GM19238 (cell line): ENCODE measurements at regions not wholly inside any gene's neighbourhood (a gene's known extent, or its start where the extent isn't known, plus 50 kb on each side); places are given as distances from the start of the nearest gene placed in this dataset.
"Not testable (repeated sequence)": the region's sequence is repeated elsewhere in the genome, so short reads cannot be mapped to it uniquely, and the experiment has no call there.

Experiments
- DNase-seq: peaks from one replicate; pipeline ENCODE4 v3.0.0; 2011; ENCODE audit warnings: low spot score; ENCODE audit not compliant: insufficient read length

DNA sequence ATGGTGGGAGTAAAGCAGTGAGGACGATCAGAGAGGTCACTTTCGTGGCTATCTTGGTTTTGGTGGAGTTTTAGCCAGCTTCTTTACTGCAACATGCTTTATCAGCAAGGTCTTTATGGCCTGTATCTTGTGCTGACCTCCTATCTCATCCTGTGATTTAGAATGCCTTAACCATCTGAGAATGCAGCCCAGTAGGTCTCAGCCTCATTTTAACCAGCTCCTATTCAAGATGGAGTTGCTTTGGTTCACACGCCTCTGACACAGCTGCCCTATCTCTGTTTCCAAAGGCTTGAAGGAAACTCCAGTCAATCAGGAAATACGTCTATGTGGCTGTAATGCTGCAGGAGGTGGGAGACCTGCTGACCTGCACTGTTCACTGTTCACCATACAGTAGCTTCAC lies 146.1 kb upstream of the POGK start:
- no peak for DNase-seq

DNA sequence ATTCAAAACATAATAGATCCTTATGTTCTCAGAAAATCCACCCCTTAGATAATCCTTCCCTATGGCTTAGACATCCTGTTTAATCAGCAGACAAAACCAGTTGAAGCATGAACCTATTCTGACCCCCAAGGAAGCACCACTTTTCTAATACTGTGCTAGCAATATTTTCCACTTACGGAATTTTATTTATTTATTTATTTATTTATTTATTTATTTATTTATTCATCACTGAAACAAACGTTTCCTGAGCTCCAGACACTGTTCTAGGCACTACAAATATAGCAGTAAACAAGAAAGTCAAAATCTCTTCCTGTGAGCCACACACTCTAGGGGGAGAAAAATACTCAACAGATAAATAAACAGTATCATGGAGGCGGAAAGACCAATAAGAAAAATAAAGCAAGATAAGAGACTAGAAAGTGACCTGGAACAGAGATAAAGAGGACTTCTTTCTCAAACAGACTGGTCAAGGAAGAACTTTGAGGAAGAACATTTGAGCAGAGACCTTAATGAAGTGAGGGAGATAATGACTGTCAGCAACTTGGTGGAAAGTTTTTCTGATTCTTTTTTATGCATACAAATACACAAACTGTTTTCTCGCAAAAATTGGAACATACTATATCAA lies 145.5 kb upstream of the POGK start:
- DNase-seq, result no peak

DNA sequence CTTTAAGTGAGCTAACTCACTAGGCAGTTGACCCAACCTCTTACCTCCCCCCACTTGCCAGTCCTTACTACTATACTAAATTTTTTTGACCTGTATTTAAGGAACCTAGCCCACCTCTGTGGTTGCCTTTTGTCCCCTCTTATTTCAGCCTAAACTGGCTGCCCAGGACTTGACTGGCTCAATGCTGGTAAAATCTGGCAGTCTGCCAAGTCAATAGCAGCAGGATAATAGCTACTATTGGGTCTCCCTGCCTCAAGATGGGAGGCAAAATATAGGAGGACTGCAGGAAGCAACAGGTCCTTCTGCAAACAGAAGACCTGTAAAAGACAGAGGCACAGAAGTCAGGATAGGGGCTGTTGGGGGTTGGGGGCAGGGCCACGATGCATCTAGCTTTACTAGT lies 144.2 kb upstream of the POGK start:
- DNase-seq, result no peak

DNA sequence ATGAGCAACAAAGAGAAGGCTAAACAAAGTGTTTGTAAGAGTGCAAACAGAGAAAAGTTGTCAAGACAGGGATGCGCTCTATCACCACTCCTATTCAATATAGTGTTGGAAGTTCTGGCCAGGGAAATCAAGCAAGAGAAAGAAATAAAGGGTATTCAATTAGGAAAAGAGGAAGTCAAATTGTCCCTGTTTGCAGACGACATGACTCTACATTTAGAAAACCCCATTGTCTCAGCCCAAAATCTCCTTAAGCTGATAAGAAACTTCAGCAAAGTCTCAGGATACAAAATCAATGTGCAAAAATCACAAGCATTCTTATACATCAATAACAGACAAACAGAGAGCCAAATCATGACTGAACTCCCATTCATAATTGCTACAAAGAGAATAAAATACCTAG lies 143.4 kb upstream of the POGK start:
- not testable (repeated sequence) for DNase-seq

DNA sequence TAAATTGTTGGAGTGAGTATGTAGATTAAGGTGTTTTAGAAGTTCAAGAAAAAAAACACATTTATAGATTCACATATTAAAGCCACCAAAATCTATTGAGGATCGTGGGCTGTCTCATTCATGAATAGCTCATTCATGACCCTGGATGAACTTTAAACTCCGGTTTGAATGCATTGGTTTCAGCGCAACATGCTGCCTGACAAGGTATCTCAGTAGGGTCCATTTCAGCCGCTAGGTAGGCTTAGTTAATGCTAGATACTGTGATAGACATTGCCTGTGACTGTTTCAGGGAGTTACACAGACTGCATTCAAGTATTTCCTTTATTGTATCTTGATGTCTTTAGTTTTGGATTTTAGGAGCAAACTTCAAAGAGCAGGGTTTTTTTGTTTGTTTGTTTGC lies 140.5 kb upstream of the POGK start:
- no peak for DNase-seq

DNA sequence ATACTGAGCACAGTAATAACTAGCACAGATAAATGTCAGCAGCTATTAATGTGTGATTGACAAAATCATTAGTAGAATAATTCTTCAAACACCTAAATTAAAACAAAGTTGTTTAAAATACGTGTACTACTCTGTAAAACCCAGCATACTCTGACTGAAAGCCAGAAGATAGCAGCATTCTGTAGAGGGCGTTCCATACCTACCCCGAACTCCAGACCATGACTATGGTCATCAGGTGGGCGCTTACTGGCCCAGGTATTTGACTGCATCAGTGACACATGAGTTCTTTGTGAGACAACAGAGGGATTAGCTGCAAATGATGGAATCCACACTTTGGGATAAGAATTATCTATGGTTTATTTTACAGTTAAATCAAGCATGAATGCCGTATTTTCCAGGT lies 139.7 kb upstream of the POGK start:
- no peak for DNase-seq

DNA sequence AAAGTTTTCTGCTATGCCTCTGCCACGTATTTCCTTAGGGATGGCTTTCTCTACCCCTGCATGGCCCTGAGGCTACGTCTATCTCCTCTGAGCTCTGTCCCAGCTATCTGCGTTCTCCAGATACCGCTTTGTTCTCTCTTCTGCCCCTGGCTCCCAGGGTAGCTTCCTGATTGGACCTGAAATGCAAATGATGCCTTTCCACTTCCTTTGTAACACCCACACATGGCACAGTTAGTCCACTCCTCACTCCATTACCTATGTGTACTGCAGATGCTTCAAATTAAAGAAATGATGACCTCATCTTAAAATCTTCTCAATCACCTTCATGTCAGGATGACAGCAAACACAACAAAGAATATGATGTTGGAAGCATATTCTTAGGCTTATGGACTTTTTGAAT lies 138.6 kb upstream of the POGK start:
- DNase-seq, result no peak

DNA sequence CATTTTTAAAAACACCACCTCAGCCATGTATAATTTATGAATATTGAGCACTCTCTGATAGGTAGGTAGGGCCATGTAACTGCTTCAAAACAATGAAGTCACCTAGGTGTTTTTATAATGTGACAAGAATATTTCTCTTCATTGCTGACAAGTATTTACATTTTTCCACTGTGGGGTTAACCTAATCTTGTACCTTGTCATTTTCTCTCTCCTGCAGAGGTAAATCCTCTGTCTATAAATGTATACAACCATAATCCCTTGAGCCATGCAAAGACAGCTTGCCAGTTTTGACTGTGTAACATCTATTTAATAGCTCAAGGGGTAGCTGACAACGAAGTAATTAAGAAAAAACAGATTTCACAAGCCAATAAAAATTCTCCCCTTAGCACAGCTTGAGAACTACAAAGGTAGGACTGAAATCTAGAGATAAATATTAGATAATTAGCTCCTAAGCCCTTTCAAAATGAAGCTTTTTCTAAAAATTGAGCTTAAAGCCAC lies 137.6 kb upstream of the POGK start:
- no peak for DNase-seq

DNA sequence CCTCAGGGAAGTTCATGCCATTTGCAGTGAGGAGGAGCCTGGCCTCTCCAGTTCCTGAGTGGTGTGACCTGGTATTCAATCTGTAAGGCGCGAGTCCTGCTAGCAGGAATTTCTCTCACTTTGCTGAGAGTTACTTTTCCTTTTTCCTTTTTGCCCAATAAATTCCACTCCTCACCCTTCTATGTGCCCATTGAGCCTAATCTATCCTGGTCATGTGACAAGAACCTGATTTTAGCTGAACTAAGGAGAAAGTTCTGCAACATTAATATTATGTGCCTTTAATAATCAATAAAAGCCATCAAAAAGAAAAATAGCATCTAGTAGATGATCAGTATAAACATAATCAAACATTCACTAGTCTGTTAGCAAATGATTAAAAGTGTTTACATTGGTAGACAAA lies 136.1 kb upstream of the POGK start:
- no peak for DNase-seq

DNA sequence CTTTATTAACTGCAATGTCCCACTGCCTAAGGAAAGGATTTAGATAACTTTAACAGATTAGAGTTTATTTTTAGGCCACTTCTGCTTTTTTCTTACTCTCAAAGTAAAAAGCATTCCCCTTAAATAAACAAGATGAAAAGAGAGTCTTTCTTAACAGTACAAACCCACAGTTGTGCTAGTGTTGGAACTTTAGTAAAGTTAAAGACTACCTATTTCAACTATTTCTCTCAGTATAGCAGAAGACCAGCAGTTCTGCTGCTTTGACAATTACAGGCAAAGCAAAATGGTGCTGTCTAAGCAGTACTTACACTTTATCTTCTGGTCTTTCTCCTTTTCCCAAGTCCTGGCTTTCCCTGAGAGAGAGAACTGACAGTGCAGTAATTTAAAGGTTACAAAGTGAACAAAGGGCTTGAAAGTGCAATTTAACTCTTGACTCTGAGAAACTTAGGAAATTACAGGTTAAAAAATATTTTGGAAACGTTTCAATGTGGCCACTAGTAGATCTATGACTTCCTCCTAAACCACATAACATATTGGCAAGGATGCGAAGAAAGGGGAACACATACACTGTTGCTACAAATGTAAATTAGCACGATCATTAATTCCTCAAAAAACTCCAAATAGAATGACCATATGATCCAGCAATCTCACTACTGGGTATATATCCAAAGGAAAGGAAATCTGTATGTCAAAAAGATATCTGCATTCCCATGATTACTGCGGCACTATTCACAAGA lies 135.4 kb upstream of the POGK start:
- no peak for DNase-seq

DNA sequence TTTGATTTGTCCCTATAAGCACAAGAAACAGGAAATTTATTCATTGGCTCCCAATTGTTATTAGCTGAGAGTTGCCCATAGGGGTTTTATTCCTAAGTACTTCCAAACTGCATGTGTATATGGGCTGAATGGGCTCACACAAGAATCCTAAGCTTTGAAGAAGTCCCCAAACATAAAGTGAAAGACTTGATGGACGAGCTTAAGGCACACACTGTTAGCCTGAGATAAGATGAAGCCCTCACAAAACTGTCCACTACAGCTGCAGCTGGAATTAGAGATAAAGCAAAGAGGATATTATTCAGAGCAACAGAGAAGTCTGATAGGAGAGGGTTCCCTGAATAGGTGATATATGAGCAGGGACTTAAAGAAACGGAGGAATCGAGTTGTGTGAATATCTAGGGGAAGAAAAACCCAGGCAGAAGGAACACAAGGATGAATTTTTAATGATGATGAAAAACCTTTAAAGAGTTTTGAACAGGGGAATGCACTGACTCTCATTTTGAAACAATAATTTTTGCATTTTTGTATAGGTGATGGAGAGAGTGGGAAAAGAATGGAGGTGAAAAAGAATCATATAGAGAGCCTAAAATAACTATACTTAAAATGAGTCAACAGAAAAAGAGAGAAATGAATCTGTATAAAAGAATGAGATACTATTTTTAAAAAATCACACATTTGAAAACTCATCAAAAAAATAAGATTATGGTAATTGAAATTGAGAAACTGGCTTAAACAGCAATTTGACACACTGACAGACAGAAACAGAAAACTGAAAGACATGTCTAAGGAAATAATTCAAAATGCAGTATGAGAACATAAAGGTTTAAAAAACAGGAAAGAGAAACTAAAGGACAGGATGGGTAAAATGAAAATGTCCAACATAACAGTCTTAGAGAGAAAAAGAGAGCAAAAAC lies 133.6 kb upstream of the POGK start:
- no peak for DNase-seq

DNA sequence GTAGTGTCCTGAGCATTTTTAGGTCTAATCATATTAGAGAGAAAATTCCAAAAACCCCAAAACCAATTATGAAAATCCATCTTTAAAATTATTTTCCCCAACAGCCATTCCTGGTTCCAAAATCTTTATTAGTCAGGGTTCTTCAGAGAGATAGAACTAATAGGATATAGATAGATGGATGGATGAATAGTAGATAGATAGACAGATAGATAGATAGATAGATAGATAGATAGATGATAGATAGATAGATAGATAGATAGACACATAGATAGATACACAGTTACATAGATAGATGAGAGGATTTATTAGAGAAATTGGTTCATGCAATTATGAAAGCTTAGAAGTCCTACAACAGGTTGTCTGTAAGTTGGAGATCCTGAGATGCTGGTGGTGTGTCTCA lies 122.7 kb upstream of the POGK start:
- DNase-seq, result no peak

DNA sequence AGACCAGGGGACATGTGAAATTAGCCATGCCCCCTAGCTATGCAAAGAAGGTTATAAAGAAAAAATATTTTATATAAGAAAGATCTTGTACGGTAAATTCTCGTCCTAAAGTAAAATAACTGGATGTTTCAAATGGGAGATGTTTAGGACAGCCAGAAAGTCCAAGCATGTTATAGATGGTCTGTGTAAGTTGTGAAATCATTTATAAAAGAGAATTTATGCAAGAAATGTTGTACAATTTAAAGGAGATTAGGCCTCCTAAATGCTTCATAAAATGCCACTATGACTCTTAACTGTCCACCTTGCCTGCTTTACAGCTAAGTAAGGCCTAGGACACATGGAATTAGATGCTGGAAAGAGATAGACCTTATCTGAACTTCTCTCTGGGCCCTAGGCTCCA lies 118.1 kb upstream of the POGK start:
- DNase-seq, result no peak

DNA sequence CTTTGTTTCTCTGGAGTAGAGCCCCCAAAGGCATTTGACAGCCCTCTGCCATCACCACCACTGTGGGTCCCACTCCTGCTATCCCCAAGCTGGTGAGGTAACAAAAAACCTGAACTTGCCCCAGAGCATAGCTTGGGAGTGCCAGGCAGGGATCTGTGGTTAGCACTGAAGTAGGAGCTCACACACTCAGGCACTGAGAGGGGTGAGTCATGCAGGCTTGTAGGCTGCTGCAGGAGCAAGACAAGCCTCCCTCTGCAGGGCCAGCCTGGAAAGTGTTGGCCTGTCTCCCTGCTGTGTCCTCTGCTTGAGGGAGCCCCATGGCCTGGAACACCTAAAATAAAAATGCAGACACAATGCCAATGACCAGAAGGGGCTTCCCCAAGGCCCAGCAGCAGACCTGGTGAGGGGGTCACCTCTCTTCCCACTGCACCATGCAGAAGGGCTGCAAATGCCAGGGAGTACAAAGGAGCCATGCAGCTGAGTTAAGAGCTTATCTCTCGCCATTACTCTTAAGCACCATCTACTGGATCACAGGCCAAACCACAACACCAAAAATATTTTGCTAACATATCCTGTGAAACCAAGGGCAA lies 108.9 kb upstream of the POGK start:
- DNase-seq, result no peak

DNA sequence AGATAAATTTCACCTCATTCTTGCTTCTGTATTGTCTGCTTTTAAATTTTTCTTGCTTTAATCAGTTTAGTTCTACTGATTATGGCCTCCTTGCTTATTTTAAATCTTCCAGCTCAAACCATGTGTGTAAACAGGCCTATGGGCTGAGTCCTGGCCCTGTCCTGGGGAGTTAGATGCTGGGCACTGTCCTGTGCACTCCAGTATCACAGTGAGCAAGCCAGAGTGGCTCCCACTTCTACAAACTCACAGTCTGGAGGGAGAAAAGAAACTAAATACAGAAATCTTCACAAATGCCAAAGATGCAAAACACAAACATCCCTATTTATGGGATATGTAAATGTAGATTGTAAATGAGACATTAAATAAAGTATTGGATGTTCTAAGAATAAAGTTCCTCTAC lies 101.1 kb upstream of the POGK start:
- DNase-seq, result no peak

DNA sequence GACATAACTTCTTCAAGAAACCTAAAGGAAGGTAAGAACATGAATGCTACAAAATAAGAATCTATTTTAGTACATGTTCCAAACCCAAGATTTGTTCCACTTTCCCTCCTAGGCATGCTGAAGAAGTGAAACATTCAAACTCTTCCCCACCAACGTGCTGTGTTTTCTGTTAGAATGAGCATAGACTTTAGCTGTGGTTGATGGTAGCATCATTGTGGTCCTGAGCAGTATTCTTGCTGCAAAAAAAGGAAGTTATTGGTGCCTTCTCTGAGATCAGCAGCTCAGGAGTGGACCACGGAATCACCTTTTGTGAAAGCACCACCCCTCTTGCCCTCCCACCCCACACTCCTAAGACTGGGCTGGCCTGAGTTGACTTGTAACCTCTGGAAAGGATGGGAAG lies 100.4 kb upstream of the POGK start:
- DNase-seq, result no peak

DNA sequence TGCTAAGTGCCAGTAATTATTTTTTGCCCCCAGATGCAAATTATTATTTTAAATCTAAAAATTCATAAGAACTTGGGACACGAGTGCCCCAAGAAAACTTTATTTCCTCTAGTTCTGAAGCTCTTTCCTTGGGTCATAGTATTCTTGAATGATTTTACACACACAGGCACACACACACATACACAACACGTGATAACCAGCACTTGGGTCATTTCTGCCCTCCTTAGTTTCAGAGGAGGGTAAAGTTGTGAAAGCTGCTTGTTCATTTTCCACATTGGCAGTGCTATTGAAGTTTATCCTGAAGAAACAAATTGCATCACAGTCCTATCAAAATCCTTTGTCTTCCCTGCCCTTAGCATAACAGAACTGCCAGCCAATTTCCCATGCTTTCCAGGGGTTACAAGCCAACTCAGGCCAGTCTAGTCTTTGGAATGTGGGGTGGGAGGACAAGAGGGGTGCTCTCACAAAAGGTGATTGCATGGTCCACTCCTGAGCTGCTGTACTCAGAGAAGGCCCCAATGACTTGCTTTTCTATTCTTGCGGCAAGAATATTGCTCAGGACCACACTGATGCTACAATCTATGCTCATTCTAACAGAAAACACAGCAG lies 98.5 kb upstream of the POGK start:
- DNase-seq, result no peak

DNA sequence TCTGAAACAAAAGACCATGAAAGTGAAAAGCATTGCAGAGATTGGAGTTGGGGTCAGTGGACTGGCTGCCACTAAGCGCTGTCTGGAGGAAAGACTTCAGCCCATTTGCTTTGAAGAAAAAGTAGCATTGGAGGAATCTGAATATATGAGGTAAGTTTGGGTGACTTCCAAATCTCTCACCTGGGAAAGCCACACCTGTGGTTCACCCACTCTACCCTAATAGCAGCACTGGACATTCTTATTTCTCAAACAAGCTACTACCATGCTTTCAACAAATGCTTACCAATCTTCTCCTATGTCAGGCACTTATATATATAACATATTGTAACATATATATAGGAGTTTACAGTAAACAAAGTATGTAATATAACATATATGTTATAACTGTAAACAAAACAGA lies 76.0 kb upstream of the POGK start:
- DNase-seq, result no peak

DNA sequence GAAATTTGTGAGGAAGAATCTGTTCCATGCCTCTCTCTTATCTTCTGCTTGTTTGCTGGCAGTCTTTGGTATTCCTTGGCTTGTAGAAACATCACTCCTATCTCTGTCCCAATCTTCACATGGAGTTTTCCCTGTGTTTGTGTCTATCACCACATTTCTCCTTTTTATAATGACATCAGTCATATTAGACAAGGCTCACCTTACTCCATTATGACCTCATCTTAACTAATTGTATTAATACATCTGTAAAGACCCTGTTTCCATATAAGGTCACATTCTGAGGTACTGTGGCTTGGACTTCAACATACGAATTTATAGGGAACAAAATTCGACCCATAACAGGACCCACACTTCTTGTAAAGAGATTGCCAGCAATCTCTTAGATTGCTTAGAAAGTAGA lies 72.3 kb upstream of the POGK start:
- no peak for DNase-seq

DNA sequence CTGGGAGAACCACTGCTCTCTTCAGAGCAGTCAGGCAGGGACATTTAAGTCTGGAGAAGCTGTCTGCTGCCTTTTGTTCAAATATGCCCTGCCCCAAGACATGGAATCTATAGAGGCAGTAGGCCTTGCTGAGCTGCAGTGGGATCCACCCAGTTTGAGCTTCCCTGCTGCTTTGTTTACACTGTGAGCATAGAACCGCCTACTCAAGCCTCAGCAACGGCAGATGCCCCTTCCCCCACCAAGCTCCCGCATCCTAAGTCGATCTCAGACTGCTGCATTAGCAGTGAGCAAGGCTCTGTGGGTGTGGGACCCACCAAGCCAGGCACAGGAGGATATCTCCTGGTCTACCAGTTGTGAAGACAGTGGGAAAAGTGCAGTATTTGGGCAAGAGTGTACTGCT lies 54.6 kb upstream of the POGK start:
- not testable (repeated sequence) for DNase-seq

DNA sequence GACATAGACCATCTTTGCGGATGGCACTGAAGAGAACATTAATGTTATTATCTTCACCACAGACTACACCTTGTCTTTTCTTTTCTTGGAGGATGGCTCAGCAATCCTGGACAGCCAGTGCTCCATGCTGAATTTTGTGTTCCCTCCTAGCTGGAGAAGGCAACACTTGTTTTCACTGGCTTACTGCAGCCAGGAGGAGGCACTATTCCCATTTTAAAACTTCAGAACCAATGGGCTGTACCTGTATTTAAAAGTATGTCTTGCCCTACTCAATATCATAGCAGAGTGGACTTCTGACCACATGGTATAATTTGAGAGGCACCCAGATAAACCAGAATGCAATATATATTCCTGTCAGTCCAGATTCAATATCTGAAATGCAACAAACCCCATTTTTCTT lies 53.3 kb upstream of the POGK start:
- DNase-seq, result no peak
